ENCODE measurements at regions not wholly inside any gene's neighbourhood (a gene's known extent, or its start where the extent isn't known, plus 50 kb on each side); places are given as distances from the start of the nearest gene placed in this dataset.

DNA sequence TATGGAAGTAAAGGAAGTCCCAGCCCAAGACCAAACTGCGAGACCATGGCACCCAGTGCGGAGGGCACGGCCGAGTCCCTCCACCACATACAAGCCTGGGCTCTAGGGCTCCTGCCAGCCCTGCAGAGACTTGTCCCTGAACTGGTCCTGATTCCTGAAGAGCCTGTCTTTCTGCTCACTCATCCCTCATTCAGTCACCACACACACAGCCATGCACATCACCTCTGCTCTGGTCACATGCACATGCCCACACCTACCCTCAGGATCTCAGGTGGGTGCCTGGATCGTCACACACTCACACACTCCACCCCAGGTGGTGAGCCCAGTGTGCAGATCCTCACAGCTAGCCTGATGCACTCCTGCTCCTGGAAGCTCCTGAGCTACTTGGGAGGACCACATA, 71.4 kb upstream of the LAPTM4A start:
- ChIA-PET POLR2A (no interaction called here), RAD21 (ENCODE audit: low non-redundant PET in 1 of 2, low total read pairs in 2 of 2, uncharacterized antibody in 2 of 2, unreplicated experiment in 2 of 2) (no interaction called here), CTCF (no interaction called here)
- Histone ChIP-seq H3K36me3 (ENCODE audit: control insufficient read depth in 1 of 2, insufficient read depth in 2 of 2, low read length in 2 of 2) (no peaks in the 10 kb centered on the region), H3K4me1 (ENCODE audit: control insufficient read depth in 1 of 2, insufficient read depth in 2 of 2, low read length in 2 of 2) (no peaks in the 10 kb centered on the region), H3K4me2 (ENCODE audit: low read length) (no peak overlapping the region), H3K4me3 (replicated peaks in 1 of 2; ENCODE audit: low read depth in 1 of 2, low read length in 2 of 2) (no peak overlapping the region), H3K79me2 (ENCODE audit: insufficient read depth, low read length) (no peaks in the 10 kb centered on the region), H3K27me3 (ENCODE audit: insufficient read depth, low read length) (no peaks in the 10 kb centered on the region), H3K27ac (ENCODE audit: low read depth, low read length) (no peak overlapping the region), H2AFZ (ENCODE audit: low read depth, low read length, poor library complexity, severe bottlenecking) (no peak overlapping the region), H4K20me1 (ENCODE audit: insufficient read depth) (no peaks in the 10 kb centered on the region), H3K9me3 (ENCODE audit: control insufficient read depth in 1 of 2, insufficient read depth in 1 of 2, low read depth in 1 of 2, low read length in 2 of 2) (no peaks in the 10 kb centered on the region), H3K9me2 (ENCODE audit: insufficient read depth) (0 out of 2 replicates have a peak, but pooled peaks cover 3% of the 10 kb centered on the region), H3K9ac (ENCODE audit: low read length) (no peak overlapping the region)
- intact Hi-C loops (cut with micrococcal nuclease): no loop called here
- no peak for DNase-seq (ENCODE audit: low read depth, low spot score)
- TF ChIP-seq SP1 (IDR thresholded peaks at IDR 0.05; ENCODE audit: low read depth): no peak
- no peak for TF ChIP-seq YY1 (IDR thresholded peaks at IDR 0.05; ENCODE audit: extremely low read depth, insufficient replicate concordance, low read depth, low read length)
- TF ChIP-seq SRF (IDR thresholded peaks at IDR 0.05; ENCODE audit: low read depth): no peak
- TF ChIP-seq, protein P1, sequence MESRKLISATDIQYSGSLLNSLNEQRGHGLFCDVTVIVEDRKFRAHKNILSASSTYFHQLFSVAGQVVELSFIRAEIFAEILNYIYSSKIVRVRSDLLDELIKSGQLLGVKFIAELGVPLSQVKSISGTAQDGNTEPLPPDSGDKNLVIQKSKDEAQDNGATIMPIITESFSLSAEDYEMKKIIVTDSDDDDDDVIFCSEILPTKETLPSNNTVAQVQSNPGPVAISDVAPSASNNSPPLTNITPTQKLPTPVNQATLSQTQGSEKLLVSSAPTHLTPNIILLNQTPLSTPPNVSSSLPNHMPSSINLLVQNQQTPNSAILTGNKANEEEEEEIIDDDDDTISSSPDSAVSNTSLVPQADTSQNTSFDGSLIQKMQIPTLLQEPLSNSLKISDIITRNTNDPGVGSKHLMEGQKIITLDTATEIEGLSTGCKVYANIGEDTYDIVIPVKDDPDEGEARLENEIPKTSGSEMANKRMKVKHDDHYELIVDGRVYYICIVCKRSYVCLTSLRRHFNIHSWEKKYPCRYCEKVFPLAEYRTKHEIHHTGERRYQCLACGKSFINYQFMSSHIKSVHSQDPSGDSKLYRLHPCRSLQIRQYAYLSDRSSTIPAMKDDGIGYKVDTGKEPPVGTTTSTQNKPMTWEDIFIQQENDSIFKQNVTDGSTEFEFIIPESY (IDR thresholded peaks at IDR 0.05; ENCODE audit: extremely low read depth, insufficient replicate concordance, low read length): no peak
- TF ChIP-seq CEBPB (IDR thresholded peaks at IDR 0.05; ENCODE audit: low read depth): no peak
- no peak for TF ChIP-seq EZH2phosphoT487 (IDR thresholded peaks at IDR 0.05; ENCODE audit: borderline replicate concordance)
- no peak for TF ChIP-seq MAX (IDR thresholded peaks at IDR 0.05)
- no peak for TF ChIP-seq EZH2 (IDR thresholded peaks at IDR 0.05)
- no peak for ATAC-seq
- BruUV-seq (replicated peaks): no TSS peak
